ENCODE measurements at regions not wholly inside any gene's neighbourhood (a gene's known extent, or its start where the extent isn't known, plus 50 kb on each side); places are given as distances from the start of the nearest gene placed in this dataset.

- Histone ChIP-seq H3K9ac (ENCODE audit: low read depth in 1 of 2, low read length in 2 of 2) (no peak overlapping the region), H3K27ac (ENCODE audit: low read depth, low read length) (no peak overlapping the region), H3K4me3 (ENCODE audit: low read depth in 1 of 2, low read length in 2 of 2) (no peak overlapping the region)
Measured at GRCh38 chr17:79490530-79490929, 120.3 kb downstream of the RBFOX3 start.

GRCh38 chr17:79487149-79487548 lies 123.7 kb downstream of the RBFOX3 start:
- Histone ChIP-seq H3K36me3 (ENCODE audit: control insufficient read depth in 1 of 2, insufficient read depth in 2 of 2, low read length in 2 of 2) (no peaks in the 10 kb centered on the region), H3K9me3 (ENCODE audit: control insufficient read depth in 1 of 2, low read length in 2 of 2) (no peaks in the 10 kb centered on the region), H3K4me3 (ENCODE audit: low read depth in 1 of 2, low read length in 2 of 2) (no peak overlapping the region), H3K9ac (ENCODE audit: low read depth in 1 of 2, low read length in 2 of 2) (no peak overlapping the region), H3K4me1 (ENCODE audit: control insufficient read depth in 1 of 2, insufficient read depth in 2 of 2, low read length in 2 of 2) (no peaks in the 10 kb centered on the region), H3K27me3 (ENCODE audit: control insufficient read depth in 1 of 2, insufficient read depth in 2 of 2, low read length in 2 of 2) (peaks cover 9 to 15% of the 10 kb centered on the region in 2 donors), H3K27ac (ENCODE audit: low read depth, low read length) (no peak overlapping the region)

More at GRCh38 chr17:79490530-79490929, 120.3 kb downstream of the RBFOX3 start:
- Histone ChIP-seq H3K27me3 (ENCODE audit: control insufficient read depth in 1 of 2, insufficient read depth in 2 of 2, low read length in 2 of 2) (peaks cover 1 to 4% of the 10 kb centered on the region in 2 donors), H3K4me1 (ENCODE audit: control insufficient read depth in 1 of 2, insufficient read depth in 2 of 2, low read length in 2 of 2) (no peaks in the 10 kb centered on the region), H3K36me3 (ENCODE audit: control insufficient read depth in 1 of 2, insufficient read depth in 2 of 2, low read length in 2 of 2) (no peaks in the 10 kb centered on the region), H3K9me3 (ENCODE audit: control insufficient read depth in 1 of 2, low read length in 2 of 2) (no peaks in the 10 kb centered on the region)

- Histone ChIP-seq H3K9ac (ENCODE audit: low read depth in 1 of 2, low read length in 2 of 2) (no peak overlapping the region), H3K4me1 (ENCODE audit: control insufficient read depth in 1 of 2, insufficient read depth in 2 of 2, low read length in 2 of 2) (no peaks in the 10 kb centered on the region), H3K9me3 (ENCODE audit: control insufficient read depth in 1 of 2, low read length in 2 of 2) (no peaks in the 10 kb centered on the region), H3K36me3 (ENCODE audit: control insufficient read depth in 1 of 2, insufficient read depth in 2 of 2, low read length in 2 of 2) (no peaks in the 10 kb centered on the region), H3K4me3 (ENCODE audit: low read depth in 1 of 2, low read length in 2 of 2) (no peak overlapping the region), H3K27ac (ENCODE audit: low read depth, low read length) (no peak overlapping the region), H3K27me3 (ENCODE audit: control insufficient read depth in 1 of 2, insufficient read depth in 2 of 2, low read length in 2 of 2) (peaks cover 9 to 15% of the 10 kb centered on the region in 2 donors)
Measured at GRCh38 chr17:79485991-79486390, 124.9 kb downstream of the RBFOX3 start.

GRCh38 chr17:79485419-79485985 lies 125.3 kb downstream of the RBFOX3 start:
- Histone ChIP-seq H3K36me3 (ENCODE audit: control insufficient read depth in 1 of 2, insufficient read depth in 2 of 2, low read length in 2 of 2) (no peaks in the 10 kb centered on the region), H3K9ac (ENCODE audit: low read depth in 1 of 2, low read length in 2 of 2) (no peak overlapping the region), H3K4me1 (ENCODE audit: control insufficient read depth in 1 of 2, insufficient read depth in 2 of 2, low read length in 2 of 2) (no peaks in the 10 kb centered on the region), H3K27ac (ENCODE audit: low read depth, low read length) (no peak overlapping the region), H3K9me3 (ENCODE audit: control insufficient read depth in 1 of 2, low read length in 2 of 2) (no peaks in the 10 kb centered on the region), H3K4me3 (ENCODE audit: low read depth in 1 of 2, low read length in 2 of 2) (no peak overlapping the region), H3K27me3 (ENCODE audit: control insufficient read depth in 1 of 2, insufficient read depth in 2 of 2, low read length in 2 of 2) (peaks cover 9 to 15% of the 10 kb centered on the region in 2 donors)

- H3K36me3 ChIP-seq (ENCODE audit: control insufficient read depth in 1 of 2, insufficient read depth in 2 of 2, low read length in 2 of 2): no peaks in the 10 kb centered on the region
- H3K27ac ChIP-seq (ENCODE audit: low read depth, low read length): no peak overlapping the region
- no peaks in the 10 kb centered on the region for H3K9me3 ChIP-seq (ENCODE audit: control insufficient read depth in 1 of 2, low read length in 2 of 2)
- H3K9ac ChIP-seq (ENCODE audit: low read depth in 1 of 2, low read length in 2 of 2): no peak overlapping the region
- H3K4me3 ChIP-seq (ENCODE audit: low read depth in 1 of 2, low read length in 2 of 2): no peak overlapping the region
- H3K4me1 ChIP-seq (ENCODE audit: control insufficient read depth in 1 of 2, insufficient read depth in 2 of 2, low read length in 2 of 2): no peaks in the 10 kb centered on the region
- peaks cover 9 to 15% of the 10 kb centered on the region in 2 donors for H3K27me3 ChIP-seq (ENCODE audit: control insufficient read depth in 1 of 2, insufficient read depth in 2 of 2, low read length in 2 of 2)
Measured at GRCh38 chr17:79484600-79485418, 126.0 kb downstream of the RBFOX3 start.

- H3K36me3 ChIP-seq (ENCODE audit: control insufficient read depth in 1 of 2, insufficient read depth in 2 of 2, low read length in 2 of 2): no peaks in the 10 kb centered on the region
- H3K9me3 ChIP-seq (ENCODE audit: control insufficient read depth in 1 of 2, low read length in 2 of 2): no peaks in the 10 kb centered on the region
- H3K4me3 ChIP-seq (ENCODE audit: low read depth in 1 of 2, low read length in 2 of 2): no peak overlapping the region
- no peaks in the 10 kb centered on the region for H3K4me1 ChIP-seq (ENCODE audit: control insufficient read depth in 1 of 2, insufficient read depth in 2 of 2, low read length in 2 of 2)
- peaks cover 9 to 15% of the 10 kb centered on the region in 2 donors for H3K27me3 ChIP-seq (ENCODE audit: control insufficient read depth in 1 of 2, insufficient read depth in 2 of 2, low read length in 2 of 2)
- no peak overlapping the region for H3K9ac ChIP-seq (ENCODE audit: low read depth in 1 of 2, low read length in 2 of 2)
- H3K27ac ChIP-seq (ENCODE audit: low read depth, low read length): no peak overlapping the region
Measured at GRCh38 chr17:79483842-79484241, 127.0 kb downstream of the RBFOX3 start.

- Histone ChIP-seq H3K36me3 (ENCODE audit: control insufficient read depth in 1 of 2, insufficient read depth in 2 of 2, low read length in 2 of 2) (no peaks in the 10 kb centered on the region), H3K27ac (ENCODE audit: low read depth, low read length) (no peak overlapping the region), H3K4me1 (ENCODE audit: control insufficient read depth in 1 of 2, insufficient read depth in 2 of 2, low read length in 2 of 2) (no peaks in the 10 kb centered on the region), H3K4me3 (ENCODE audit: low read depth in 1 of 2, low read length in 2 of 2) (no peak overlapping the region), H3K9me3 (ENCODE audit: control insufficient read depth in 1 of 2, low read length in 2 of 2) (no peaks in the 10 kb centered on the region), H3K9ac (ENCODE audit: low read depth in 1 of 2, low read length in 2 of 2) (no peak overlapping the region), H3K27me3 (ENCODE audit: control insufficient read depth in 1 of 2, insufficient read depth in 2 of 2, low read length in 2 of 2) (peaks cover 9 to 15% of the 10 kb centered on the region in 2 donors)
Measured at GRCh38 chr17:79482727-79483521, 127.9 kb downstream of the RBFOX3 start.

- no peak overlapping the region for H3K9ac ChIP-seq (ENCODE audit: low read depth in 1 of 2, low read length in 2 of 2)
- no peaks in the 10 kb centered on the region for H3K9me3 ChIP-seq (ENCODE audit: control insufficient read depth in 1 of 2, low read length in 2 of 2)
- no peaks in the 10 kb centered on the region for H3K4me1 ChIP-seq (ENCODE audit: control insufficient read depth in 1 of 2, insufficient read depth in 2 of 2, low read length in 2 of 2)
- no peak overlapping the region for H3K27ac ChIP-seq (ENCODE audit: low read depth, low read length)
- H3K4me3 ChIP-seq (ENCODE audit: low read depth in 1 of 2, low read length in 2 of 2): no peak overlapping the region
- no peaks in the 10 kb centered on the region for H3K36me3 ChIP-seq (ENCODE audit: control insufficient read depth in 1 of 2, insufficient read depth in 2 of 2, low read length in 2 of 2)
- H3K27me3 ChIP-seq (ENCODE audit: control insufficient read depth in 1 of 2, insufficient read depth in 2 of 2, low read length in 2 of 2): peaks cover 4 to 8% of the 10 kb centered on the region in 2 donors
Measured at GRCh38 chr17:79479876-79480275, 131.0 kb downstream of the RBFOX3 start.

- H3K4me1 ChIP-seq (ENCODE audit: control insufficient read depth in 1 of 2, insufficient read depth in 2 of 2, low read length in 2 of 2): no peaks in the 10 kb centered on the region
- no peaks in the 10 kb centered on the region for H3K36me3 ChIP-seq (ENCODE audit: control insufficient read depth in 1 of 2, insufficient read depth in 2 of 2, low read length in 2 of 2)
- no peak overlapping the region for H3K4me3 ChIP-seq (ENCODE audit: low read depth in 1 of 2, low read length in 2 of 2)
- no peak overlapping the region for H3K27ac ChIP-seq (ENCODE audit: low read depth, low read length)
- no peak overlapping the region for H3K9ac ChIP-seq (ENCODE audit: low read depth in 1 of 2, low read length in 2 of 2)
- no peaks in the 10 kb centered on the region for H3K9me3 ChIP-seq (ENCODE audit: control insufficient read depth in 1 of 2, low read length in 2 of 2)
- peaks cover 2 to 10% of the 10 kb centered on the region in 2 donors for H3K27me3 ChIP-seq (ENCODE audit: control insufficient read depth in 1 of 2, insufficient read depth in 2 of 2, low read length in 2 of 2)
Measured at GRCh38 chr17:79478841-79479240, 132.0 kb downstream of the RBFOX3 start.

- Histone ChIP-seq H3K9ac (ENCODE audit: low read depth in 1 of 2, low read length in 2 of 2) (no peak overlapping the region), H3K27ac (ENCODE audit: low read depth, low read length) (no peak overlapping the region), H3K27me3 (ENCODE audit: control insufficient read depth in 1 of 2, insufficient read depth in 2 of 2, low read length in 2 of 2) (peaks cover 0 to 10% of the 10 kb centered on the region in 2 donors), H3K36me3 (ENCODE audit: control insufficient read depth in 1 of 2, insufficient read depth in 2 of 2, low read length in 2 of 2) (no peaks in the 10 kb centered on the region), H3K4me3 (ENCODE audit: low read depth in 1 of 2, low read length in 2 of 2) (no peak overlapping the region), H3K9me3 (ENCODE audit: control insufficient read depth in 1 of 2, low read length in 2 of 2) (no peaks in the 10 kb centered on the region), H3K4me1 (ENCODE audit: control insufficient read depth in 1 of 2, insufficient read depth in 2 of 2, low read length in 2 of 2) (no peaks in the 10 kb centered on the region)
Measured at GRCh38 chr17:79478051-79478461, 132.8 kb downstream of the RBFOX3 start.

Data from duodenal mucosa (tissue), 2 donors.